H1 (cell line): ENCODE measurements at regions not wholly inside any gene's neighbourhood (a gene's known extent, or its start where the extent isn't known, plus 50 kb on each side); places are given as distances from the start of the nearest gene placed in this dataset.

Experiments
- CTCF ChIA-PET: fragments of 300-600 bp; sonication (Branson Sonifier 250); formaldehyde crosslinking; loops from one replicate; lab custom pipeline; 2021; ENCODE audit not compliant: partially characterized antibody; lab: Charles Lee
- POLR2A ChIA-PET: fragments of 300-600 bp; sonication (Branson Sonifier 250); formaldehyde crosslinking; loops from one replicate; lab custom pipeline; 2021; ENCODE audit warnings: inconsistent platforms; ENCODE audit not compliant: partially characterized antibody; lab: Charles Lee
- DNase-seq, 2 experiments: peaks; one replicate each; pipeline versions ENCODE4 v3.0.0 to v3.0.0-alpha.2; 2010 to 2022; ENCODE audit warnings: low spot score in 2 of 2, low read depth in 1 of 2, mixed read lengths in 1 of 2
- FAIRE-seq: peaks from 2 replicates; lab custom pipeline; 2011; peaks lifted over from hg19 to GRCh38; lab: Jason Lieb, UNC
- H2AFZ ChIP-seq: 2 replicates; pipeline ENCODE4 v1.8.1; 2012; ENCODE audit warnings: low read length, inconsistent platforms
- H2AK5ac ChIP-seq: 2 replicates; pipeline ENCODE4 v1.6.1; 2013; ENCODE audit warnings: low read depth, low read length
- H2BK120ac ChIP-seq: replicated peaks from 2 replicates; pipeline ENCODE3; 2013; ENCODE audit warnings: low read depth, low read length, inconsistent platforms
- H2BK12ac ChIP-seq: 2 replicates; pipeline ENCODE4 v1.6.1; 2013; ENCODE audit warnings: low read depth, low read length
- H2BK15ac ChIP-seq: 2 replicates; pipeline ENCODE4 v1.6.1; 2013; ENCODE audit warnings: low read length
- H2BK20ac ChIP-seq: 2 replicates; pipeline ENCODE4 v1.6.1; 2013; ENCODE audit warnings: low read length
- H2BK5ac ChIP-seq: 2 replicates; pipeline ENCODE4 v1.6.1; 2013; ENCODE audit warnings: low read depth, low read length
- H3K14ac ChIP-seq: 2 replicates; pipeline ENCODE4 v1.6.1; 2013; ENCODE audit warnings: inconsistent platforms; ENCODE audit not compliant: insufficient read length
- H3K18ac ChIP-seq: 2 replicates; pipeline ENCODE4 v1.6.1; 2013; ENCODE audit warnings: low read length; ENCODE audit errors: extremely low read depth
- H3K23ac ChIP-seq: 2 replicates; pipeline ENCODE4 v1.6.1; 2013; ENCODE audit warnings: inconsistent platforms; ENCODE audit not compliant: insufficient read length
- H3K23me2 ChIP-seq: 2 replicates; pipeline ENCODE4 v1.6.1; 2013; ENCODE audit warnings: low read depth, low read length
- H3K27ac ChIP-seq: 2 replicates; pipeline ENCODE4 v1.6.1; 2011; ENCODE audit warnings: low read depth, low read length, inconsistent platforms
- H3K27me3 ChIP-seq, 4 experiments: replicated peaks in 1 of 4; 1 replicate in 1 of 4; 2 replicates in 3 of 4; pipeline versions ENCODE4 v1.6.1 to v1.8.1; 2011 to 2013; ENCODE audit warnings: low read length in 3 of 4, mild to moderate bottlenecking in 3 of 4, inconsistent platforms in 2 of 4, mixed read lengths in 2 of 4, moderate library complexity in 1 of 4; ENCODE audit not compliant: control insufficient read depth in 3 of 4, insufficient read depth in 3 of 4; ENCODE audit errors: extremely low read depth in 1 of 4
- H3K36me3 ChIP-seq, 4 experiments: 2 replicates each; pipeline versions ENCODE4 v1.6.1 to v1.8.1; 2011 to 2013; ENCODE audit warnings: mild to moderate bottlenecking in 4 of 4, low read length in 3 of 4, moderate library complexity in 2 of 4, control low read depth in 1 of 4, inconsistent platforms in 1 of 4; ENCODE audit not compliant: insufficient read depth in 4 of 4, control insufficient read depth in 2 of 4
- H3K4ac ChIP-seq: replicated peaks from 2 replicates; pipeline ENCODE3; 2013; ENCODE audit warnings: low read length, low read depth, mixed read lengths, inconsistent platforms; ENCODE audit not compliant: insufficient read length
- H3K4me1 ChIP-seq, 4 experiments: replicated peaks in 1 of 4; 1 replicate in 1 of 4; 2 replicates in 3 of 4; pipeline versions ENCODE4 v1.6.1 to v1.8.1; 2011 to 2013; ENCODE audit warnings: low read length in 3 of 4, inconsistent platforms in 2 of 4, mixed read lengths in 1 of 4; ENCODE audit not compliant: insufficient read depth in 4 of 4, control insufficient read depth in 3 of 4
- H3K4me2 ChIP-seq, 2 experiments: 2 replicates each; pipeline versions ENCODE4 v1.6.1 to v1.8.1; 2011 to 2013; ENCODE audit warnings: low read depth in 2 of 2, low read length in 2 of 2, control low read depth in 1 of 2, inconsistent platforms in 1 of 2, mild to moderate bottlenecking in 1 of 2; ENCODE audit not compliant: insufficient read depth in 1 of 2
- H3K4me3 ChIP-seq, 4 experiments: fragments of 200-600, 300-600 bp in 1 of 4; sonication (generic), shearing (Covaris generic), sonication (Bioruptor Twin) in 1 of 4; 2 replicates each; pipeline versions ENCODE4 v1.5.1 to v1.8.1; 2011 to 2016; ENCODE audit warnings: low read length in 4 of 4, low read depth in 3 of 4, control low read depth in 2 of 4, inconsistent platforms in 2 of 4, mild to moderate bottlenecking in 2 of 4, mixed read lengths in 1 of 4, moderate library complexity in 1 of 4; ENCODE audit not compliant: insufficient read depth in 2 of 4; ENCODE audit errors: extremely low read depth in 1 of 4
- H3K56ac ChIP-seq: replicated peaks from 2 replicates; pipeline ENCODE3; 2013; ENCODE audit warnings: low read depth, mild to moderate bottlenecking, mixed read lengths, low read length, inconsistent platforms; ENCODE audit not compliant: insufficient read length
- H3K79me1 ChIP-seq: 2 replicates; pipeline ENCODE4 v1.6.1; 2013; ENCODE audit warnings: low read depth, low read length, control low read depth
- H3K79me2 ChIP-seq, 2 experiments: 2 replicates each; pipeline versions ENCODE4 v1.6.1 to v1.8.1; 2012 to 2013; ENCODE audit warnings: low read length in 2 of 2, mild to moderate bottlenecking in 2 of 2, inconsistent platforms in 1 of 2; ENCODE audit not compliant: insufficient read depth in 2 of 2, control insufficient read depth in 1 of 2
- H3K9ac ChIP-seq, 4 experiments: replicated peaks in 1 of 4; 1 replicate in 1 of 4; 2 replicates in 3 of 4; pipeline versions ENCODE4 v1.6.1 to v1.8.1; 2011 to 2013; ENCODE audit warnings: low read depth in 3 of 4, low read length in 3 of 4, control low read depth in 2 of 4, mild to moderate bottlenecking in 2 of 4, moderate library complexity in 2 of 4, inconsistent platforms in 1 of 4; ENCODE audit errors: extremely low read depth in 1 of 4
- H3K9me3 ChIP-seq, 2 experiments: 2 replicates each; pipeline versions ENCODE4 v1.6.1 to v1.8.1; 2012 to 2013; ENCODE audit warnings: mild to moderate bottlenecking in 2 of 2, moderate library complexity in 2 of 2, control low read depth in 1 of 2, inconsistent platforms in 1 of 2, low read depth in 1 of 2, low read length in 1 of 2, mixed read lengths in 1 of 2; ENCODE audit not compliant: insufficient read depth in 2 of 2
- H4K20me1 ChIP-seq, 2 experiments: replicated peaks in 1 of 2; 2 replicates each; pipeline versions ENCODE3 to v1.8.1; 2011 to 2013; ENCODE audit warnings: inconsistent platforms in 2 of 2, low read length in 2 of 2, mild to moderate bottlenecking in 1 of 2; ENCODE audit not compliant: insufficient read depth in 2 of 2, control insufficient read depth in 1 of 2
- H4K5ac ChIP-seq: 2 replicates; pipeline ENCODE4 v1.6.1; 2013; ENCODE audit warnings: low read length, low read depth, mixed read lengths, inconsistent platforms; ENCODE audit not compliant: insufficient read length
- H4K8ac ChIP-seq: 2 replicates; pipeline ENCODE4 v1.8.0; 2013; ENCODE audit warnings: mild to moderate bottlenecking, moderate library complexity, low read length, inconsistent platforms; ENCODE audit not compliant: insufficient read depth; ENCODE audit errors: extremely low read depth
- H4K91ac ChIP-seq: replicated peaks from 2 replicates; pipeline ENCODE3; 2013; ENCODE audit warnings: low read length, mixed read lengths, inconsistent platforms; ENCODE audit not compliant: insufficient read length
- CTCF ChIP-seq, 3 experiments: IDR thresholded peaks; 1 replicate in 2 of 3; 2 replicates in 1 of 3; pipeline versions ENCODE4 v1.5.1 to v1.6.1; 2011; ENCODE audit warnings: low read length in 3 of 3, mild to moderate bottlenecking in 3 of 3, inconsistent platforms in 2 of 3, low read depth in 1 of 3, moderate library complexity in 1 of 3; ENCODE audit not compliant: insufficient read depth in 1 of 3; ENCODE audit errors: control extremely low read depth in 1 of 3
- RAD21 ChIP-seq, 2 experiments: IDR thresholded peaks in 1 of 2; conservative IDR thresholded peaks in 1 of 2; 2 replicates each; pipeline ENCODE4 v1.6.1; 2011; ENCODE audit warnings: low read depth in 2 of 2, low read length in 2 of 2, improper control_type of control experiment in 1 of 2, inconsistent platforms in 1 of 2, mild to moderate bottlenecking in 1 of 2, moderate library complexity in 1 of 2
- RXRA ChIP-seq: IDR thresholded peaks from 2 replicates; pipeline ENCODE4 v1.6.1; 2011; ENCODE audit warnings: low read depth, mild to moderate bottlenecking, low read length, moderate library complexity; ENCODE audit not compliant: insufficient read depth
- SP2 ChIP-seq: IDR thresholded peaks from 2 replicates; pipeline ENCODE4 v1.6.1; 2012; ENCODE audit warnings: mild to moderate bottlenecking, low read length, inconsistent platforms
- TAF7 ChIP-seq: optimal IDR thresholded peaks from 2 replicates; pipeline ENCODE3; 2011; ENCODE audit warnings: low read depth, mild to moderate bottlenecking, inconsistent platforms, low read length, moderate library complexity, borderline replicate concordance
- TCF12 ChIP-seq: IDR thresholded peaks from 2 replicates; pipeline ENCODE4 v1.6.1; 2011; ENCODE audit warnings: low read depth, mild to moderate bottlenecking, low read length

- Histone ChIP-seq H2AFZ (no peak overlapping the region), H2BK15ac (no peak overlapping the region), H4K20me1 (no peaks in the 10 kb centered on the region), H3K79me1 (no peaks in the 10 kb centered on the region), H3K9me3 (0 out of 4 replicates have a peak, but pooled peaks cover 0 to 5% of the 10 kb centered on the region in 2 experiments), H2BK120ac (no peak overlapping the region), H3K4me3 (no peak overlapping the region), H4K91ac (no peak overlapping the region), H3K27me3 (no peaks in the 10 kb centered on the region), H3K56ac (no peak overlapping the region), H3K4me2 (no peak overlapping the region), H2BK5ac (no peak overlapping the region), H3K9ac (no peak overlapping the region), H3K14ac (no peak overlapping the region), H3K23ac (no peak overlapping the region), H3K4ac (no peak overlapping the region), H3K27ac (no peak overlapping the region), H2BK20ac (no peak overlapping the region), H3K23me2 (no peaks in the 10 kb centered on the region), H3K79me2 (no peaks in the 10 kb centered on the region), H3K4me1 (no peaks in the 10 kb centered on the region), H3K36me3 (no peaks in the 10 kb centered on the region), H3K18ac (no peak overlapping the region), H2AK5ac (no peak overlapping the region), H2BK12ac (no peak overlapping the region), H4K5ac (no peak overlapping the region), H4K8ac (no peak overlapping the region)
- DNase-seq (no peak), FAIRE-seq (no peak)
- no peak for TF ChIP-seq SP2
- no peak for TF ChIP-seq RAD21 (IDR thresholded peaks at IDR 0.05 in 1 of 2, conservative IDR thresholded peaks at IDR 0.05 in 1 of 2; ENCODE audit: low read depth in 2 of 2, low read length in 2 of 2)
- TF ChIP-seq RXRA, result no peak
- TF ChIP-seq TCF12, result no peak
- TF ChIP-seq TAF7, result no peak
- TF ChIP-seq CTCF (IDR thresholded peaks at IDR 0.05; ENCODE audit: control extremely low read depth in 1 of 3, insufficient read depth in 1 of 3, low read depth in 1 of 3, low read length in 3 of 3), result no peak
- CTCF ChIA-PET, result no interaction called here
- POLR2A ChIA-PET, result no interaction called here
These were observed 181.0 kb upstream of the CBLB start for GRCh38 chr3:106049821-106050220.
